ENCODE measurements at regions not wholly inside any gene's neighbourhood (a gene's known extent, or its start where the extent isn't known, plus 50 kb on each side); places are given as distances from the start of the nearest gene placed in this dataset. TPM values are rescaled to one million over a fixed set of nuclear protein-coding genes. Genes with fewer than 3 reads are reported as not detected.
A peak's percentile ranks its signal among the peaks of the same experiment; 100 is the strongest.

- Mint-ChIP-seq H3K4me1 (peaks cover 73 to 100% (median 98%) of the 10 kb centered on the region in 4 donors), H3K27me3 (no peaks in the 10 kb centered on the region), H3K27ac (peak overlapping the region in 9 of 10 donors; percentile 83 to 92 (median 88)), H3K9me3 (no peaks in the 10 kb centered on the region), H3K36me3 (no peaks in the 10 kb centered on the region), H3K4me3 (peak overlapping the region in 5 of 10 donors; percentile 3 to 81 (median 39))
- POLR2A ChIA-PET = interaction anchor here (0.5 to 10.5 kb wide), 12 partner anchors 9 to 1709 kb away, joined by 3 to 135 read pairs (median 5); partner anchors contain the start of gene RUNX3
- ATAC-seq (no peak), DNase-seq (peak in 1 of 10 donors; percentile 15)
These were observed 57.3 kb upstream of the RUNX3 start for GRCh38 chr1:24987424-24987823.

DNA sequence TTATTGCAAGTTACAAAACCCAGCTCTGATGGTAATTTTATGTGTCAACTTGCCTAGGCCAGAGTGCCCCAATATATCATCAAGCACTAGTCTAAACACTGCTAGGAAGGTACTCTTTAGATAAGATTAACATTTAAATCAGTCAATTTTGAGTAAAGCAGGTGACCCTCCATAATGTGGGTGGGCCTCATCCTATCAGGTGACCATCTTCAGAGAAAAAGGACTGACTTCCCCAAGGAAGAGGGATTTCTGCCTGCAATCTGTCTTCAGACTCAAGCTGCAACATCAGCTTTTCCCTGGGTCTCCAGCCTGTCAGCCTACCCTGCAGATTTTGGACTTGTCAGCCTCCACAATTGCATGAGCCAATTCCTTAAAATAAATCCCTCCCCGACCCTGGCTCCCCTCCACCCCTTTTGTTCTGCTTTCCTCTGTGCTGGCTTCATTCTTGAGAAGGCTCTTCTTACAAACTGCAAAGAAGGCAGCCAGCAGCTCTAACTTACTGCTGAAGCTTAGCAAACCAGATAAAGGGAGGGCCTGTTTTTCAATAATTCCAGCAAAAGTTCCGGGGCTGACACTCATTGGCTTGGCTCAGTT, 56.4 kb upstream of the RUNX3 start:
- H3K36me3 Mint-ChIP-seq = no peaks in the 10 kb centered on the region
- no peaks in the 10 kb centered on the region for H3K27me3 Mint-ChIP-seq
- DNase-seq (no peak), ATAC-seq (no peak)
- H3K4me3 Mint-ChIP-seq = peak overlapping the region in 3 of 10 donors; percentile 24 to 81 (median 56)
- H3K27ac Mint-ChIP-seq = peak overlapping the region in 8 of 10 donors; percentile 40 to 89 (median 72)
- POLR2A ChIA-PET = interaction anchor here (0.5 to 10.5 kb wide), 9 partner anchors 8 to 1710 kb away, joined by 3 to 135 read pairs (median 6); no protein-coding TSS in a partner anchor
- H3K4me1 Mint-ChIP-seq = peaks cover 74 to 100% (median 98%) of the 10 kb centered on the region in 4 donors
- H3K9me3 Mint-ChIP-seq = no peaks in the 10 kb centered on the region

DNA sequence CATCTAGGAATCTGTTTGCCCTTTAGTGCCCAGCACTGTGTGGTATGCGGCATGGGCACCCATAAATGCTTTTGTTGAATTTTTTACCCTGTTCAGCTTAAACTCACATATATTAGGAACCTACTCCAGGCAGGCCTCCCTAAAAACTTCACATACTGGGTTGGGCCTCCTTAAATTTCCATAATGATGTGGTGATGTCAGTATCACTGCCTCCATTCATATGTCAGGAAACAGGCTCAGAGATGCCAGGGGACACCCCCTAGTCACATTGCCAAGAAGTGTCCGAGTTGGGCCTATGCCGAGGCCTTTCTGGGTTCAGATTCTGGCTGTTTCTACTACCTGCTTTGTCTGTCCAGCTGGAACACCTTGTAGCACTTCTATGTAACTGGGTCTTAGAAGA, 55.7 kb upstream of the RUNX3 start:
- H3K9me3 Mint-ChIP-seq = no peaks in the 10 kb centered on the region
- peak overlapping the region in 8 of 10 donors; percentile 11 to 81 (median 70) for H3K4me3 Mint-ChIP-seq
- H3K36me3 Mint-ChIP-seq = no peaks in the 10 kb centered on the region
- no peaks in the 10 kb centered on the region for H3K27me3 Mint-ChIP-seq
- ATAC-seq (no peak), DNase-seq (no peak)
- POLR2A ChIA-PET = interaction anchor here (1.2 to 10.5 kb wide), 6 partner anchors 9 to 51 kb away, joined by 3 to 135 read pairs (median 14); no protein-coding TSS in a partner anchor
- H3K4me1 Mint-ChIP-seq = peaks cover 69 to 99% (median 97%) of the 10 kb centered on the region in 4 donors
- peak overlapping the region in 9 of 10 donors; percentile 40 to 93 (median 84) for H3K27ac Mint-ChIP-seq

DNA sequence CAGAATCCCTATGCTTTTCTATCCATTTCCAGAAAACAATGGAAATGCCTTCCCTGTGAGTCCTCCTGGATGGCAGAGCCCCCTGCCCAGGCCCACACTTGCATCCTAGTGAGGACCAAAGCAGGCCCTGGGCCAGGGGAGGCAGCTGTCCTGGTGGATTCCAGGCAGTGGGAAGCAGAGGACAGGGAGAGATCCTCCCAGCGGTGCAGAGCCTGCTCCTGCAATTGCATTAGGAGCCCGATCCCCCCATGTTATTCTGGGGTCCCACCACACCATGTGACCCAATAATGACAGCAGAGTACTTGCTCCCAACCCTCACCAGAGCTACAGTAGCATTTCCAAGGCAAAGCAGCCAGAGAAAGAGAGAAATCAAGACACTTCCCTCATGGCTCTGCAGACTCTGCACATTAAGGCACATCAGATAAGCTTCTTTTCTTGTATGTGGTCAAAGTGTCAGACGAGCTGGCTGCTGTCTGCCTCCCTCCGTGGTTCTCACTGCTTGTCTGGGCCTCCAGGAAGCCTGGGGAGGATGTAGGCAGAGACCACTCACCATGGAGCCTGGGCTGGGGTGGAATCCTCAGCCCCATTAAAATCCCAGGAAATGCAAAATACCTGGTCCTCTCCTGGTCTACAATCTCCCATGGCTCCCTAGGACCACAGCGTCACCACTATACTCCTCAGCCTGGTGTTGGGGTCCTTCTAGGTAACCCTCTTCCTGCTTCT, 54.9 kb upstream of the RUNX3 start:
- H3K36me3 Mint-ChIP-seq = no peaks in the 10 kb centered on the region
- POLR2A ChIA-PET = interaction anchor here (0.6 to 10.5 kb wide), 9 partner anchors 10 to 52 kb away, joined by 3 to 135 read pairs (median 4); no protein-coding TSS in a partner anchor
- peaks cover 68 to 99% (median 97%) of the 10 kb centered on the region in 4 donors for H3K4me1 Mint-ChIP-seq
- H3K27ac Mint-ChIP-seq = peak overlapping the region; percentile 21 to 93 (median 84)
- no peaks in the 10 kb centered on the region for H3K9me3 Mint-ChIP-seq
- H3K27me3 Mint-ChIP-seq = no peaks in the 10 kb centered on the region
- ATAC-seq (peak; percentile 55), DNase-seq (peak in 4 of 10 donors; percentile 37 to 61 (median 44))
- peak overlapping the region in 9 of 10 donors; percentile 11 to 81 (median 71) for H3K4me3 Mint-ChIP-seq

- no peaks in the 10 kb centered on the region for H3K27me3 Mint-ChIP-seq
- H3K4me1 Mint-ChIP-seq = peaks cover 69 to 100% (median 97%) of the 10 kb centered on the region in 4 donors
- peak overlapping the region in 7 of 10 donors; percentile 9 to 82 (median 70) for H3K4me3 Mint-ChIP-seq
- POLR2A ChIA-PET = interaction anchor here (0.6 to 10.5 kb wide), 9 partner anchors 8 to 53 kb away, joined by 3 to 135 read pairs (median 15); no protein-coding TSS in a partner anchor
- no peaks in the 10 kb centered on the region for H3K36me3 Mint-ChIP-seq
- DNase-seq (no peak), ATAC-seq (no peak)
- peak overlapping the region; percentile 4 to 94 (median 74) for H3K27ac Mint-ChIP-seq
- no peaks in the 10 kb centered on the region for H3K9me3 Mint-ChIP-seq
These were observed 54.2 kb upstream of the RUNX3 start for GRCh38 chr1:24984300-24984699.

DNA sequence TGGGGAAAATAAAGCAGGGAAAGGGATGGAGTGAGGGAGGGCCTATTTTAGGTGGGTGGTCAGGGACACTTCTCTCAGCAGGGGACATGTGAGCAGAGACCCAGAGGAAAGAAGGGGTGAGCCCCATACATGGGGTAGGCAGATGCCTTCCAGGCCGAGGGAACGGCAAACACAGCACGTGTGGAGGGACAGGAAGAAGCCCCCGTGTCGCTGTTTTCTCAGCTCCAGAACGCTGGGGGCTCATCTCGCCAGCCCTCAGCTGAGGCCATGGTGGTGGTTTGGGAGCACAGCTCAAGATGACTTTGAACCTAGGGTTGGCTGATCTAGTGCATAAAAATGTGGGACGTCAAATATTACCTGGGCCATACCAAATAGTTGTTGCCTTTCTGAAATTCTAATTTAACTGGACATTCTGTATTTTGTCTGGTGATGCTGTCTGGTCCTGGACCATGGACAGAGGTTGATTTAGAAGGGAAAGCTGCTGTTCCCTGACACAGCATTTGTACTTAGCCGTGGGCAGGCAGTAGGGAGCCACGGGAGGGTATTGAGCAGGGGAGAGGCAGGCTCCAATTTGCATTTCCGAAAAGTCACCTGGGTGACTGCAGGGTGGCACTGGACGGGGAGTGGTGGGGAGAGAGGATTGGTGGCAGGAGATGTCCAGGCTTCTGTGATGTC, 53.1 kb upstream of the RUNX3 start:
- DNase-seq = no peak
- peak overlapping the region; percentile 73 to 94 (median 82) for H3K27ac Mint-ChIP-seq
- peaks cover 0 to 2% (median 0%) of the 10 kb centered on the region in 9 donors for H3K9me3 Mint-ChIP-seq
- peak overlapping the region; percentile 19 to 82 (median 66) for H3K4me3 Mint-ChIP-seq
- H3K4me1 Mint-ChIP-seq = peaks cover 70 to 100% (median 98%) of the 10 kb centered on the region in 4 donors
- no peaks in the 10 kb centered on the region for H3K27me3 Mint-ChIP-seq
- POLR2A ChIA-PET = interaction anchor here (0.9 to 10.5 kb wide), 11 partner anchors 9 to 262 kb away, joined by 3 to 135 read pairs (median 13); no protein-coding TSS in a partner anchor
- H3K36me3 Mint-ChIP-seq = no peaks in the 10 kb centered on the region
- ATAC-seq = peak in 1 of 2 donors; percentile 15

DNA sequence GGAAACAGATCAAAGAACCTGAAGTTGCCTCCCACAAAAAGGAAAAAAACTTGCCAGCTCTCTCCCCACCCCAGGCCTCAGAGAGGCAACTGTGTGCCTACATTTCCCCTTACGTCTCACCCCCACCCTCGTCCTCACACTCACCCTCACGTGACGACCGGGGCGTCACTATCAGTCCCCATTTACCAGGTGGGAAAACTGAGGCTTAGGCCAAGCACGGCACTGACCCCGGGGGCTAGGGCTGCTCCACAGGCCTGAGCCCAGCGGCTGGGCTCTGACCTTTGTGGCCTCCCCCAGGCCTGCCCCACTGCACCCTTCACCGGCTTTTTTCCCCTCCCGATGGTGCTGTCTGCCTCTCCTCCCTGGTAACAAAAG, 51.5 kb upstream of the RUNX3 start:
- ATAC-seq (peak; percentile 56 to 61), DNase-seq (peak in 6 of 10 donors; percentile 40 to 75 (median 46))
- Mint-ChIP-seq H3K27ac (peak overlapping the region; percentile 44 to 95 (median 89)), H3K4me3 (peak overlapping the region in 9 of 10 donors; percentile 25 to 82 (median 72)), H3K36me3 (peaks cover 0 to 4% (median 2%) of the 10 kb centered on the region in 3 donors), H3K27me3 (no peaks in the 10 kb centered on the region), H3K9me3 (peaks cover 0 to 7% (median 3%) of the 10 kb centered on the region in 9 donors), H3K4me1 (peaks cover 66 to 94% (median 93%) of the 10 kb centered on the region in 4 donors)
- POLR2A ChIA-PET = interaction anchor here (0.6 to 10.5 kb wide), 9 partner anchors 9 to 52 kb away, joined by 3 to 135 read pairs (median 13); no protein-coding TSS in a partner anchor

DNA sequence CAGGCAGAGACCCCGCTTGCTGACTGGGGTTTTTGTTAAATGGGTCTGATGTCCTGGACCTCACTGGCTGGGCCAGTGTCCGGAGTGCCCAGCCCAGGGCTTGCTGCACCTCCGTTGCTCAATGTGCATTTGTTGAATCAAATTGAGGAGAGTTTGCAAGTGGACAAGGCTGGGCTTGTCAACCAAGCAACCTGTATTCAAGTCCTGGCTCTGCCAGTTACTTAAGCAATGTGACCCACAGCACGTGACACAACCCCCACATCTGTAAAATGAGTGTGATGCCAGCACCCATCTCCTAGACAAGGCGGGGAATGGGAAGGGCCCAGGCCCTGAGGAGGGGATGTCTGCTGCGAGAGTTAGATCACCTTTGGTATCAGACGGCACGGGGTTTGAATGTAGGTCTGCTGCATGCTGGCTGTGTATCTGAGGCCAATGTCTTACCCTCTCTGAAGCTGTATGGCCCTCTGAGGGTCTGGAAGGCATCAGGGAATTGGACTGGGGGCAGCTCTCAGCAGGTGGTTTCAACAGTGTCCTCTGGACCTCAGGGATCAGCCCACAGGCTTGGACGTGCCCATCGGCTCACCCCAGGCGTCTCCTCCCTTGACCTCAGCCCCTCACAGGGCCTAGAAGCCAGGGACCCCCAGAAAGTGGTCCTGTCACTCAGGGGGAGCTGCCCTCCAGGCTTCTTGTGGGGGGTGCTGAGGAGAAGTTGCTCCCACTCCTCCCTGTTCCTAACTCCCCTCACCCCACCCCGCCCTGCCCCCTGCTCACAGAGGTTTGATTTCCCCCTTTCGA, 51.0 kb upstream of the RUNX3 start:
- Mint-ChIP-seq H3K4me3 (peak overlapping the region in 8 of 10 donors; percentile 25 to 82 (median 73)), H3K9me3 (peaks cover 0 to 13% (median 8%) of the 10 kb centered on the region in 9 donors), H3K36me3 (peaks cover 0 to 10% (median 8%) of the 10 kb centered on the region in 3 donors), H3K27me3 (no peaks in the 10 kb centered on the region), H3K4me1 (peaks cover 64 to 93% (median 91%) of the 10 kb centered on the region in 4 donors), H3K27ac (peak overlapping the region; percentile 44 to 95 (median 89))
- ATAC-seq = peak; percentile 15 to 19
- no peak for DNase-seq
- POLR2A ChIA-PET = interaction anchor here (0.6 to 10.5 kb wide), 11 partner anchors 8 to 52 kb away, joined by 3 to 135 read pairs (median 7); no protein-coding TSS in a partner anchor

Small RNAs in the stretch of these regions (microRNA-seq; reads per million reads assigned to microRNA genes)
- gene MIR4425 (ENCODE audit: borderline microRNAs expressed) = not detected
